HCT116 (cell line): ENCODE measurements at regions not wholly inside any gene's neighbourhood (a gene's known extent, or its start where the extent isn't known, plus 50 kb on each side); places are given as distances from the start of the nearest gene placed in this dataset.

Experiments used
- ATAC-seq: fragments of 200-7000 bp; cut with Tn5 transposase; 2 replicates; pipeline ENCODE4 v1.9.1; 2020; ENCODE audit warnings: mild to moderate bottlenecking, moderate library complexity
- BruUV-seq: library from RNA; stranded (reverse); fragments of 400-500 nt; replicated peaks from 2 replicates; lab custom pipeline; 2021; lab: Mats Ljungman, UMichigan
- CTCF ChIA-PET: fragments of 300-600 bp; sonication (Branson Sonifier 250); formaldehyde crosslinking; loops from one replicate; lab custom pipeline; 2021; ENCODE audit warnings: antibody characterized with exemption; lab: Charles Lee
- POLR2A ChIA-PET: fragments of 300-600, 350-600 bp; sonication (Branson Sonifier 250); formaldehyde crosslinking; loops from one replicate; lab custom pipeline; 2021; ENCODE audit warnings: antibody characterized with exemption; lab: Charles Lee
- RAD21 ChIA-PET, 2 experiments: fragments of 300-600 bp; sonication (Branson Sonifier 250); formaldehyde crosslinking; loops; one replicate each; lab custom pipeline; 2023; ENCODE audit warnings: low total read pairs in 2 of 2; ENCODE audit not compliant: uncharacterized antibody in 2 of 2, unreplicated experiment in 2 of 2, low non-redundant PET in 1 of 2; lab: Charles Lee
- DNase-seq: peaks from one replicate; pipeline ENCODE4 v3.0.0-alpha.2; 2010; ENCODE audit warnings: low read depth, low spot score
- H2AFZ ChIP-seq: fragments of 200-600 bp; shearing (Covaris generic), sonication (generic); 2 replicates; pipeline ENCODE4 v1.6.1; 2017; ENCODE audit warnings: low read depth, mixed run types, mixed read lengths, antibody characterized with exemption, low read length; ENCODE audit not compliant: poor library complexity, severe bottlenecking
- H3K27ac ChIP-seq: 2 replicates; pipeline ENCODE4 v1.5.1; 2012; ENCODE audit warnings: low read depth, low read length
- H3K27me3 ChIP-seq: fragments of 200-600 bp; sonication (generic); 2 replicates; pipeline ENCODE4 v1.6.1; 2016; ENCODE audit warnings: mixed run types, low read length, mixed read lengths; ENCODE audit not compliant: insufficient read depth
- H3K36me3 ChIP-seq, 2 experiments: fragments of 200-500 bp in 1 of 2; fragments of 200-600 bp in 1 of 2; sonication (Bioruptor generic) in 1 of 2; sonication (generic) in 1 of 2; 2 replicates each; pipeline versions ENCODE4 v1.5.1 to v1.6.1; 2014 to 2016; ENCODE audit warnings: low read length in 2 of 2, inconsistent platforms in 1 of 2, mixed read lengths in 1 of 2, mixed run types in 1 of 2; ENCODE audit not compliant: insufficient read depth in 2 of 2, control insufficient read depth in 1 of 2
- H3K4me1 ChIP-seq, 2 experiments: fragments of 200-600 bp in 1 of 2; sonication (generic) in 1 of 2; 2 replicates each; pipeline versions ENCODE4 v1.5.1 to v1.6.1; 2012 to 2017; ENCODE audit warnings: low read length in 2 of 2, inconsistent platforms in 1 of 2, mild to moderate bottlenecking in 1 of 2, mixed read lengths in 1 of 2, mixed run types in 1 of 2, moderate library complexity in 1 of 2; ENCODE audit not compliant: insufficient read depth in 2 of 2, control insufficient read depth in 1 of 2
- H3K4me2 ChIP-seq: fragments of 200-600 bp; sonication (generic); 2 replicates; pipeline ENCODE4 v1.6.1; 2017; ENCODE audit warnings: mixed run types, low read length, mixed read lengths
- H3K4me3 ChIP-seq, 2 experiments: fragments of 200-600 bp in 1 of 2; sonication (generic) in 1 of 2; replicated peaks in 1 of 2; 2 replicates each; pipeline ENCODE4 v1.5.1; 2011 to 2016; ENCODE audit warnings: low read length in 2 of 2, control low read depth in 1 of 2, low read depth in 1 of 2, mild to moderate bottlenecking in 1 of 2, mixed read lengths in 1 of 2, mixed run types in 1 of 2
- H3K79me2 ChIP-seq: fragments of 200-600 bp; sonication (generic); 2 replicates; pipeline ENCODE4 v1.6.1; 2017; ENCODE audit warnings: mild to moderate bottlenecking, mixed run types, low read length, moderate library complexity, mixed read lengths; ENCODE audit not compliant: insufficient read depth
- H3K9ac ChIP-seq: fragments of 200-600 bp; sonication (generic); 2 replicates; pipeline ENCODE4 v1.6.1; 2016; ENCODE audit warnings: low read length, mixed read lengths
- H3K9me2 ChIP-seq: fragments of 200-600 bp; sonication (generic), shearing (Covaris generic); 2 replicates; pipeline ENCODE4 v1.6.1; 2017; ENCODE audit warnings: mixed run types, mild to moderate bottlenecking, moderate library complexity; ENCODE audit not compliant: insufficient read depth
- H3K9me3 ChIP-seq, 2 experiments: fragments of 200-500 bp in 1 of 2; fragments of 200-600 bp in 1 of 2; sonication (Bioruptor generic) in 1 of 2; sonication (generic) in 1 of 2; 2 replicates each; pipeline ENCODE4 v1.6.1; 2014 to 2017; ENCODE audit warnings: low read length in 2 of 2, mixed read lengths in 2 of 2, inconsistent platforms in 1 of 2, low read depth in 1 of 2, mild to moderate bottlenecking in 1 of 2, mixed run types in 1 of 2, moderate library complexity in 1 of 2; ENCODE audit not compliant: control insufficient read depth in 1 of 2, insufficient read depth in 1 of 2
- H4K20me1 ChIP-seq: fragments of 200-600 bp; sonication (generic), shearing (Covaris generic); 2 replicates; pipeline ENCODE4 v1.6.1; 2017; ENCODE audit warnings: mixed run types, mild to moderate bottlenecking, moderate library complexity; ENCODE audit not compliant: insufficient read depth
- ATF3 ChIP-seq: IDR thresholded peaks from 2 replicates; pipeline ENCODE4 v1.6.1; 2012
- CBX3 ChIP-seq: IDR thresholded peaks from 2 replicates; pipeline ENCODE4 v1.6.1; 2012; ENCODE audit warnings: low read depth
- ELF1 ChIP-seq: IDR thresholded peaks from 2 replicates; pipeline ENCODE4 v1.6.1; 2012; ENCODE audit warnings: low read depth, borderline replicate concordance
- EZH2phosphoT487 ChIP-seq: fragments of 200-600 bp; IDR thresholded peaks from 2 replicates; pipeline ENCODE4 v1.6.1; 2018; ENCODE audit warnings: antibody characterized with exemption, borderline replicate concordance
- FOSL1 ChIP-seq: IDR thresholded peaks from 2 replicates; pipeline ENCODE4 v1.6.1; 2012; ENCODE audit warnings: low read depth
- JUND ChIP-seq: IDR thresholded peaks from 2 replicates; pipeline ENCODE4 v1.6.1; 2012
- POLR2AphosphoS5 ChIP-seq: IDR thresholded peaks from 2 replicates; pipeline ENCODE4 v1.6.1; 2011; ENCODE audit warnings: mild to moderate bottlenecking, low read depth, low read length, moderate library complexity
- RAD21 ChIP-seq: IDR thresholded peaks from 2 replicates; pipeline ENCODE4 v1.6.1; 2012; ENCODE audit warnings: low read depth, mild to moderate bottlenecking
- SIN3A ChIP-seq: IDR thresholded peaks from 2 replicates; pipeline ENCODE4 v1.6.1; 2012; ENCODE audit warnings: low read depth
- YY1 ChIP-seq: IDR thresholded peaks from 2 replicates; pipeline ENCODE4 v1.6.1; 2011; ENCODE audit warnings: low read length, low read depth, moderate library complexity, mild to moderate bottlenecking; ENCODE audit not compliant: insufficient replicate concordance; ENCODE audit errors: extremely low read depth
- ZBTB33 ChIP-seq: IDR thresholded peaks from 2 replicates; pipeline ENCODE4 v1.6.1; 2011; ENCODE audit warnings: mild to moderate bottlenecking, low read length, moderate library complexity; ENCODE audit not compliant: insufficient replicate concordance; ENCODE audit errors: extremely low read depth
- intact Hi-C: fragments of 100-400 bp; cut with micrococcal nuclease; formaldehyde crosslinking; loops from 2 replicates; pipeline ENCODE4 v1.10.0; 2022
- TF ChIP-seq, protein P1 (sequence below): IDR thresholded peaks from 2 replicates; pipeline ENCODE4 v1.6.1; 2012
- TF ChIP-seq, protein P2 (sequence below): IDR thresholded peaks from 2 replicates; pipeline ENCODE4 v1.6.1; 2012; ENCODE audit warnings: low read depth

DNA sequence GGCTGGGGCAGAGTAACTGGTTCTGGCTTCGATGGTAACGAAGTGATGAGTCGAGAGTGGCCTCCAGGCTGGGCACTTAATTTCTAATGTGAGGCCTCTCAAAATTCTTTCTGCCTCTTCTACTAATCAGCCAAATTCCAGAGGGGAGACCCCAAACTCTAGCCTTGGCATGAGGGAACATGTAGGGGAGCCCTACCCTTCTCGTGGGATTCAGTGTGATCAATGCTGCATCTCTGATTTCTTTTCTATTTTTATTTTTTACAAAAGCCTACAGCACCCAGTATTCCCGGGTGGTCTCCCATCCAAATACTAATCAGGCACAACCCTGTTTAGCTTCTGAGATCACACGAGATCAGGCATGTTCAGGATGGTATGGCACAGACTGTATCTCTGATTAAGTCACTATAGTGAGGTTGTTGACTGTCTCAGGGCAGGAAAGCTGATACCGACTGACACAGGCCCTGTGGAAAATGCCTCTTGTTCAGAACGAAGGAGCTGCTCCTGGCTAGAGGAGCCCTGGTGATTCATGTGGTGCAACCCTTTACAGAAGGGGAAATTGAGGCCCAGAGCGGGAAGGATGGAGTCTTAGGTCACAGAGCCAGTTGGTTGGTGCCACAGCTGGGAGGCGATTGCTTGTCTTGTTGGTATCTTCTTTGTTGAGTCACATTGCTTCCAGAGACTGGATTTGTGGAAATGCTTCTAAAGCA lies 126.3 kb upstream of the HS6ST1 start:
- ChIA-PET POLR2A (no interaction called here), CTCF (no interaction called here), RAD21 (no interaction called here)
- Histone ChIP-seq H3K27me3 (no peaks in the 10 kb centered on the region), H3K4me1 (no peaks in the 10 kb centered on the region), H3K79me2 (no peaks in the 10 kb centered on the region), H3K4me2 (no peak overlapping the region), H3K9me3 (no peaks in the 10 kb centered on the region), H3K36me3 (no peaks in the 10 kb centered on the region), H3K9ac (no peak overlapping the region), H3K9me2 (no peaks in the 10 kb centered on the region), H3K4me3 (no peak overlapping the region), H3K27ac (no peak overlapping the region), H2AFZ (no peak overlapping the region), H4K20me1 (no peaks in the 10 kb centered on the region)
- intact Hi-C loops, result no loop called here
- ATAC-seq (no peak), DNase-seq (no peak)
- TF ChIP-seq ZBTB33, result no peak
- no peak for TF ChIP-seq CBX3
- no peak for TF ChIP-seq YY1
- no peak for TF ChIP-seq ELF1
- TF ChIP-seq SIN3A, result no peak
- BruUV-seq, result no TSS peak

GRCh38 chr2:128445523-128445900 lies 126.8 kb upstream of the HS6ST1 start:
- DNase-seq, result no peak
- Histone ChIP-seq H3K4me1 (no peaks in the 10 kb centered on the region), H3K27ac (no peak overlapping the region), H3K4me2 (no peak overlapping the region), H3K36me3 (no peaks in the 10 kb centered on the region), H3K9me3 (no peaks in the 10 kb centered on the region), H3K27me3 (no peaks in the 10 kb centered on the region), H2AFZ (no peak overlapping the region), H3K4me3 (no peak overlapping the region), H3K9me2 (no peaks in the 10 kb centered on the region), H3K9ac (no peak overlapping the region), H4K20me1 (no peaks in the 10 kb centered on the region), H3K79me2 (no peaks in the 10 kb centered on the region)
- ChIA-PET RAD21 (no interaction called here), POLR2A (no interaction called here), CTCF (no interaction called here)
- BruUV-seq, result no TSS peak
- intact Hi-C loops, result no loop called here
- no peak for ATAC-seq
- TF ChIP-seq POLR2AphosphoS5, result no peak
- TF ChIP-seq YY1, result no peak
- TF ChIP-seq, protein P1, sequence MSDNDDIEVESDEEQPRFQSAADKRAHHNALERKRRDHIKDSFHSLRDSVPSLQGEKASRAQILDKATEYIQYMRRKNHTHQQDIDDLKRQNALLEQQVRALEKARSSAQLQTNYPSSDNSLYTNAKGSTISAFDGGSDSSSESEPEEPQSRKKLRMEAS, result no peak
- TF ChIP-seq CBX3, result no peak
- no peak for TF ChIP-seq EZH2phosphoT487
- TF ChIP-seq, protein P2, sequence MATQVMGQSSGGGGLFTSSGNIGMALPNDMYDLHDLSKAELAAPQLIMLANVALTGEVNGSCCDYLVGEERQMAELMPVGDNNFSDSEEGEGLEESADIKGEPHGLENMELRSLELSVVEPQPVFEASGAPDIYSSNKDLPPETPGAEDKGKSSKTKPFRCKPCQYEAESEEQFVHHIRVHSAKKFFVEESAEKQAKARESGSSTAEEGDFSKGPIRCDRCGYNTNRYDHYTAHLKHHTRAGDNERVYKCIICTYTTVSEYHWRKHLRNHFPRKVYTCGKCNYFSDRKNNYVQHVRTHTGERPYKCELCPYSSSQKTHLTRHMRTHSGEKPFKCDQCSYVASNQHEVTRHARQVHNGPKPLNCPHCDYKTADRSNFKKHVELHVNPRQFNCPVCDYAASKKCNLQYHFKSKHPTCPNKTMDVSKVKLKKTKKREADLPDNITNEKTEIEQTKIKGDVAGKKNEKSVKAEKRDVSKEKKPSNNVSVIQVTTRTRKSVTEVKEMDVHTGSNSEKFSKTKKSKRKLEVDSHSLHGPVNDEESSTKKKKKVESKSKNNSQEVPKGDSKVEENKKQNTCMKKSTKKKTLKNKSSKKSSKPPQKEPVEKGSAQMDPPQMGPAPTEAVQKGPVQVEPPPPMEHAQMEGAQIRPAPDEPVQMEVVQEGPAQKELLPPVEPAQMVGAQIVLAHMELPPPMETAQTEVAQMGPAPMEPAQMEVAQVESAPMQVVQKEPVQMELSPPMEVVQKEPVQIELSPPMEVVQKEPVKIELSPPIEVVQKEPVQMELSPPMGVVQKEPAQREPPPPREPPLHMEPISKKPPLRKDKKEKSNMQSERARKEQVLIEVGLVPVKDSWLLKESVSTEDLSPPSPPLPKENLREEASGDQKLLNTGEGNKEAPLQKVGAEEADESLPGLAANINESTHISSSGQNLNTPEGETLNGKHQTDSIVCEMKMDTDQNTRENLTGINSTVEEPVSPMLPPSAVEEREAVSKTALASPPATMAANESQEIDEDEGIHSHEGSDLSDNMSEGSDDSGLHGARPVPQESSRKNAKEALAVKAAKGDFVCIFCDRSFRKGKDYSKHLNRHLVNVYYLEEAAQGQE, result no peak
- no peak for TF ChIP-seq RAD21
- TF ChIP-seq JUND, result no peak
- no peak for TF ChIP-seq FOSL1
- no peak for TF ChIP-seq ATF3
- TF ChIP-seq ELF1, result no peak
